ENCODE measurements at regions not wholly inside any gene's neighbourhood (a gene's known extent, or its start where the extent isn't known, plus 50 kb on each side); places are given as distances from the start of the nearest gene placed in this dataset.

DNA sequence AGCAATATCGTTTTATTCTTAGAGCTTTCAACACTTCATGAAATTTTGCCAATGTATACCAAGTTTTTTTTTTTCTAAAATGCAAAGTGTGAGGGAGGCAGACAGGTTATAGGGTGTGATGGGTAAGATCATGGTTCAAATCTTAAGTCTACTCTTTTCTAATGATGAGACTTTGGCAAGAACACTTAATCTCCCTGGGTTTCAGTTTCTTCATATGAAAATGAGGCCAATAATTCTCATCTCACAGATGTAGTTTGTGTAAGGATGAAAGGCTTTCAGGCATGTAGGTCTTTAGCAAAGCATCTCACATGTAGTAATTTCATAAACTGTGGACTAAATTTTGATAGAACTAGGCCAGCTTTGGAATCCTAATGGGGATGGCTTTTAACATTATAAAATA lies 457.1 kb downstream of the QKI start:
- Mint-ChIP-seq H3K27ac (no peak overlapping the region), H3K36me3 (ENCODE audit: insufficient read depth in 1 of 3, low read depth in 3 of 3) (no peaks in the 10 kb centered on the region)

More for the DNA sequence above, 457.1 kb downstream of the QKI start:
- Histone ChIP-seq H2AK5ac (ENCODE audit: insufficient read length, low read length) (no peak overlapping the region), H3K9ac (ENCODE audit: extremely low read depth, insufficient read length, low read length) (no peak overlapping the region), H3K23me2 (ENCODE audit: insufficient read length, low read depth, low read length, poor library complexity, severe bottlenecking) (no peaks in the 10 kb centered on the region), H3K18ac (ENCODE audit: insufficient read length, low read depth, low read length) (no peak overlapping the region), H3T11ph (ENCODE audit: low read length) (no peak overlapping the region), H3K27ac (ENCODE audit: insufficient read length, low read depth, low read length) (no peak overlapping the region), H3K4ac (ENCODE audit: low read depth, low read length) (no peak overlapping the region), H3K4me2 (ENCODE audit: insufficient read depth, insufficient read length, low read length) (no peak overlapping the region), H3K79me1 (ENCODE audit: insufficient read depth, low read depth, low read length, poor library complexity, severe bottlenecking) (no peaks in the 10 kb centered on the region), H3K79me2 (ENCODE audit: insufficient read depth, low read length) (no peaks in the 10 kb centered on the region), H4K91ac (ENCODE audit: insufficient read length, low read depth, low read length) (no peak overlapping the region), H2BK120ac (ENCODE audit: low read depth, low read length, poor library complexity, severe bottlenecking) (no peak overlapping the region), H2BK12ac (ENCODE audit: insufficient read length, low read depth, low read length) (no peak overlapping the region), H3K14ac (ENCODE audit: insufficient read depth, low read length) (no peak overlapping the region), H3K9me3 (ENCODE audit: control insufficient read depth, low read depth, low read length) (no peaks in the 10 kb centered on the region), H3K23ac (ENCODE audit: insufficient read length, low read depth, low read length) (no peak overlapping the region), H2AFZ (ENCODE audit: low read length) (no peak overlapping the region), H3K27me3 (ENCODE audit: insufficient read depth, low read length) (no peaks in the 10 kb centered on the region), H3K4me1 (ENCODE audit: insufficient read depth, low read length) (no peaks in the 10 kb centered on the region), H2BK5ac (ENCODE audit: insufficient read length, low read length) (no peak overlapping the region), H2BK20ac (ENCODE audit: low read depth, low read length, poor library complexity, severe bottlenecking) (no peak overlapping the region), H4K5ac (ENCODE audit: insufficient read length, low read depth, low read length) (no peak overlapping the region), H4K20me1 (ENCODE audit: control insufficient read depth, insufficient read depth, insufficient read length) (no peaks in the 10 kb centered on the region), H4K8ac (replicated peaks; ENCODE audit: insufficient read length, low read depth, low read length) (no peak overlapping the region), H2BK15ac (ENCODE audit: low read depth, low read length) (no peak overlapping the region), H3K56ac (ENCODE audit: insufficient read length, low read depth, low read length) (no peak overlapping the region)
- TF ChIP-seq CTCF (conservative IDR thresholded peaks at IDR 0.05): no peak
- Mint-ChIP-seq H3K9me3 (no peaks in the 10 kb centered on the region; a peak in 1 of 5 replicates), H3K27me3 (ENCODE audit: low read depth) (peaks cover 4% of the 10 kb centered on the region), H3K4me1 (peaks cover 11% of the 10 kb centered on the region in 2 experiments), H3K4me3 (no peak overlapping the region)
- no peak for DNase-seq
- WGBS (ENCODE audit: extremely low coverage, insufficient read length, low lambda C conversion rate): no CpG with 5 or more reads among the region's 1 CpG

Data from H9 (cell line).